Activated naive CD8-positive, alpha-beta T cell treated with anti-CD3 and anti-CD28 coated beads for 36 hours (primary cell): ENCODE measurements at regions not wholly inside any gene's neighbourhood (a gene's known extent, or its start where the extent isn't known, plus 50 kb on each side); places are given as distances from the start of the nearest gene placed in this dataset.

Source experiments
- DNase-seq: peaks from one replicate; pipeline ENCODE4 v3.0.0; 2021
- H3K27ac Mint-ChIP-seq: one replicate; pipeline ENCODE4 v1.8.0; 2022; ENCODE audit warnings: mild to moderate bottlenecking, moderate library complexity, mixed read lengths
- H3K27me3 Mint-ChIP-seq: one replicate; pipeline ENCODE4 v1.8.0; 2022; ENCODE audit warnings: mild to moderate bottlenecking, mixed read lengths
- H3K36me3 Mint-ChIP-seq: one replicate; pipeline ENCODE4 v1.8.0; 2021; ENCODE audit warnings: mild to moderate bottlenecking, mixed read lengths
- H3K4me1 Mint-ChIP-seq: one replicate; pipeline ENCODE4 v1.8.0; 2021; ENCODE audit warnings: mixed read lengths
- H3K4me3 Mint-ChIP-seq: one replicate; pipeline ENCODE4 v1.8.0; 2022; ENCODE audit warnings: mild to moderate bottlenecking, moderate library complexity, mixed read lengths
- H3K9me3 Mint-ChIP-seq: one replicate; pipeline ENCODE4 v1.8.0; 2022; ENCODE audit warnings: mixed read lengths

DNA sequence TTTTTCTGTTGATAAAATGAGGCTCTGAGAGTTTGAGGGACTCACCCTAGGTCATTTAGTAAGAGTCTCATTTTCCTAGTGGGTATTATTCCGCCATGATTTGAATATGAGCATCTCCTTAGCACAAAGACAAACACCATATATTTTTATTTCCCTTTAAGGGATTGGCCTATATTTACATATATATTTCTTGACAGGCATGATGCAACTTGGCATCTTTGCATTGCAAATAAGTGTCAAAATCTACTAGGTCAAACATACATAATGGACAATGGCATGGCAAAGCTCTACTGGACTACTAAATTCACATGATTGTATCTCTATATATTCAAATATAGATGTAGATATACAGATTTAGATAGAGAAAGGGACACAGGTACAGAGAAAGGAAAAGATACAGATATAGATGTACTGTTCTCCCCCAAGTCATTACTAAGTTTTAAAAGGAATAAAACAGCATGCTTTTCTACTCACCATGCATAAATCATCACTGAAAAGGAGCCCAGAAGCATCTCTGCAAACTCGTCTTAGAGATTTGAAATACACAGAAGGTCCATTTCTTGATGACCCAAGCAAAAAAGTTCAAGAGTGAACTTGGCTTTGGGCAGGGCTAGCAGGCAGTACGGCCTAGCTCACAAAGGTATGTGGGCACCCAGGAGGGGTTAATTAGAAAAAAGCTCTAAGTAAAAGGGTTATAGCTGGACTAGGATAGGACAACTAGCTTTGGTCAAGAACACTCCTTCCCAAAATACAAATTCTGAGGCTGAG lies 495.8 kb downstream of the NTRK3 start:
- Mint-ChIP-seq H3K9me3 (no peaks in the 10 kb centered on the region), H3K27me3 (peaks cover 4% of the 10 kb centered on the region), H3K4me3 (no peak overlapping the region), H3K27ac (no peak overlapping the region), H3K36me3 (no peaks in the 10 kb centered on the region), H3K4me1 (peaks cover 11% of the 10 kb centered on the region)
- DNase-seq: no peak

DNA sequence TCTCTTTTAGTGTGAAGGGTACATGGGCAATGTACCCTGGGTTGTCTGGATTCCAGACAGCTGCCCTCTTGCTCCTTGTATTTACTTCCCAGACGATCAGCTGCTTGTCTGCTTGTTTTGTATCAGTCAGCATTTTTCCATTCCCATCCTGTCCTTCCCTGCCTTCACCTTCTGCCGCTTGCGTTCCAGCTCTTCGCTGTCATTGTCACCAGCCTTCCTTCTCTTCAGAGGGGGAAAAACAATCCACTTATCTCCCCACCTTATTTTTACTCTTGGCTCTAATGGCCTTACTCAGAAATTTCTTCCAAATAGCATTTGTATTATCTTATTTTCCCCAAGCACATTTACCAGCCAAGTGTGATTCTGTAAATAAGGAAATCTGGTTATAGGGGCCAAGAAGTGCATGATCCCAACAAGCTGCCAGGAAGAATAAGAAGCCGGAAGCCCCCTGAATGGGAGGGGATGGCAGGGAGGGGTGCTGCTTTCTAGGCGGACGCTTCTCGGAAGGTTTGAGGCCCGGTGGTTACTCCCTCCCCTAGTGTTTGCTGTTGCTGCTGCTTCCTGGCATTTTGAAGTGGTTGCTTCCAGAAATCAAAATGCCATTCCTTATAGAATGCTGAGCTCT lies 497.6 kb downstream of the NTRK3 start:
- DNase-seq: no peak
- Mint-ChIP-seq H3K9me3 (no peaks in the 10 kb centered on the region), H3K27me3 (peaks cover 4% of the 10 kb centered on the region), H3K27ac (no peak overlapping the region), H3K4me3 (no peak overlapping the region), H3K4me1 (peaks cover 11% of the 10 kb centered on the region), H3K36me3 (no peaks in the 10 kb centered on the region)

DNA sequence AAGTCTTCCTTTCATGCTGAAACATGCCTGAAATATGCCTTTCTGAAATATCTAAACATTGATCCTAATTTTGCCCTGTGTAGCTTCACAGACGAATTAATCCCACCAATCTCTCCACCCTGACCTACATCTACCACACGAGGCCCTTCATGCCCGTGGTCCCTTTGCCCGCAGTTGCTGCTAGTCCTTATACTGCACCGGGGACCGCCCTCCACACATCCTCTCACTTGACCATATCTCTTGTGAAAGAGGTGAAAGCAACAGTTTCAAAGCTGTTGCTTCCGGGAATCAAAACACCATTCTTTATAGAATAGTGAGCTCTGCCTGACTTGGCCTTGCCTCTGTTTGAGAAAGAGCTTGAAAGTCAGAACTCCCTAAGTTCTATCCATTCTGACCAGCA lies 499.5 kb downstream of the NTRK3 start:
- Mint-ChIP-seq H3K4me1 (peaks cover 12% of the 10 kb centered on the region), H3K36me3 (no peaks in the 10 kb centered on the region), H3K27ac (no peak overlapping the region), H3K27me3 (peaks cover 4% of the 10 kb centered on the region), H3K9me3 (no peaks in the 10 kb centered on the region), H3K4me3 (no peak overlapping the region)
- DNase-seq: no peak

DNA sequence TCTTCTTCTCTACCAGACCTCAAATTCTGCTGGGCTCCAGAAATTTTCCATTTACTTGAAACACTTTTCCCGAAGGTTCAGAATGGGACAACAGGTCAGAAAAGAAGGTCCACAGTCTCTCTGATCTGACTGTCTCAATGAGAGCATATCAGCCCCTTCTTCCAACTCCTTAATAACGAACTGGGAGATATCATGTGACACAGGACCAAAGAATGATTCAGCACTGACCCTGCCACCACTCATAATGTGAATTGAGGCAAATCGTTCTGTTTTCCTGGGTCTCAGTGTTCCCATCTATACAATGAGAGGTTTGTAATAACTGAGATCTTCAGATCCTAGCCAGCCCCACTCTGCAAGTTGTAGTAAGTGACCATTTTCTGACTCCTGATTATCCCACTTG lies 500.5 kb downstream of the NTRK3 start:
- Mint-ChIP-seq H3K36me3 (no peaks in the 10 kb centered on the region), H3K27me3 (peaks cover 4% of the 10 kb centered on the region), H3K9me3 (no peaks in the 10 kb centered on the region), H3K4me3 (no peak overlapping the region), H3K27ac (no peak overlapping the region), H3K4me1 (peaks cover 3% of the 10 kb centered on the region)
- DNase-seq: no peak

DNA sequence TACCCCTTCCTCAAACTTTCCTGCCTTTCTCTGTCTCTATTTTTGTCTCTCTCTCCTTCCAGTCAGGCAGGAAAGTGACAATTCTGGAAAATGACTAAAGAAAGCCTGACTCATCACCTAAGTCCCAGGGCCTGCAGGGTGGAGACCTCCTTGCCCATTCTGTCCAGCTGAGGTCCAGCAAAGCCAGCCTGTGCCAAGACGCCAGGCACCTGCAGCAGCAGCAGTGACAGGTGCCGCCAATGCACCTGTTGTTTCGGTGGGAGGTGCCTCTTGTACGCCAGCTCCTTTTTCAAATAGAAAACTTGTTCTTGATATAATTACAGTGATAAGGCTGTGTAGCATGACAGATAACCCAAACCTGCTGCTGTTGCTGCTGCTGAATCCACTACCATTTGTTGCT lies 501.3 kb downstream of the NTRK3 start:
- peaks cover 4% of the 10 kb centered on the region for H3K27me3 Mint-ChIP-seq
- H3K4me1 Mint-ChIP-seq: peaks cover 3% of the 10 kb centered on the region
- H3K9me3 Mint-ChIP-seq: no peaks in the 10 kb centered on the region
- no peaks in the 10 kb centered on the region for H3K36me3 Mint-ChIP-seq
- H3K4me3 Mint-ChIP-seq: no peak overlapping the region
- no peak overlapping the region for H3K27ac Mint-ChIP-seq
- no peak for DNase-seq

DNA sequence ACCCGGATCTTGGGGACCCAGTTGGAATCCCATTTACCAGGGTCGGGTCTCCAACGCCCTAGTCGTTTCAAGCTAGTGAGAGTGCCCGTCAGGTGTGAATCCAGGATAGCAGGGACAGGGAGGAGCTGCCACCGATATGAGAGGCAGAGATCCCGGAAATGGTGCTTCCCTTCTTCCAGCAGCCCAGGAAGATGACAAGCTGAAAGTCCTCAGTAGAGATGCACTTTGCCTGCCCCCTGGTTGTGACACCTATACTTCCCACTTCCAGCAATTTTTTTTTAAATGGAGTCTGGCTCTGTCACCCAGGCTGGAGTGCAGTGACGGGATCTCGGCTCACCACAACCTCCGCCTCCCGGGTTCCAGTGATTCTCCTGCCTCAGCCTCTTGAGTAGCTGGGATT lies 503.0 kb downstream of the NTRK3 start:
- Mint-ChIP-seq H3K4me3 (no peak overlapping the region), H3K27ac (no peak overlapping the region), H3K36me3 (no peaks in the 10 kb centered on the region), H3K27me3 (peaks cover 4% of the 10 kb centered on the region), H3K4me1 (peaks cover 3% of the 10 kb centered on the region), H3K9me3 (no peaks in the 10 kb centered on the region)
- DNase-seq: no peak

DNA sequence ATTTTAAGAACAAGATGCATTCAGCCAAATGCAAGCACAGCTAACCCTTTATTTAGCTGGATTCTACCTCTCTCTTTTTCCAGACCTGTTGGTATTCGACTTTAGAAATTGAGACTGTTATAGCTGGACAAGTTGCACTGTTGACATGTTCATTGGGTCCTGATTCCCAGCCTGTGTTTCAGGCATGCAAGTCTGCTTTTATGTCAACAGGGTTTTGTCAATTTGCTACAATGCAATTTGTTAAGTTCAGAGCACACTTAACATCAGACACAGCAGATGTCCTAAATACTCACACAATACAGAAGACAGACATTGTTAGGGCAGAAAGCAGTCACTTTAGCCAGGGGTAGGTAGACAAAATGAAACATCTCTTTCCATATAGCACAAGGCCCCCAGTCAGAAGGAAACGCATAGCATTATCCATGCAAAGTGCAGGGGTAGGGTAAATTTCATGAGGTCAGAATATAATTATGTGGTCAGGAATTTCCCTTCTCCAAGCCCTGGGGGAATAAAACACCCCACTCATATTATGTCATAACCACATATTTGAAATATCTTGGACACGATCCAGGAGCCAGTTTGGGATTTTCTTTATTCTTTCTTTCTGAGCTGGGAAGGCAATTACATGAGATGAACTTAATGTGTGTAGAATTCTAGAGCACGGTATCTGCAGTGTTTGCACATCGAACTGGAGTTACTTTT lies 504.1 kb downstream of the NTRK3 start:
- no peak overlapping the region for H3K27ac Mint-ChIP-seq
- H3K36me3 Mint-ChIP-seq: no peaks in the 10 kb centered on the region
- DNase-seq: no peak
- H3K9me3 Mint-ChIP-seq: no peaks in the 10 kb centered on the region
- H3K4me1 Mint-ChIP-seq: peaks cover 3% of the 10 kb centered on the region
- no peak overlapping the region for H3K4me3 Mint-ChIP-seq
- H3K27me3 Mint-ChIP-seq: no peaks in the 10 kb centered on the region

DNA sequence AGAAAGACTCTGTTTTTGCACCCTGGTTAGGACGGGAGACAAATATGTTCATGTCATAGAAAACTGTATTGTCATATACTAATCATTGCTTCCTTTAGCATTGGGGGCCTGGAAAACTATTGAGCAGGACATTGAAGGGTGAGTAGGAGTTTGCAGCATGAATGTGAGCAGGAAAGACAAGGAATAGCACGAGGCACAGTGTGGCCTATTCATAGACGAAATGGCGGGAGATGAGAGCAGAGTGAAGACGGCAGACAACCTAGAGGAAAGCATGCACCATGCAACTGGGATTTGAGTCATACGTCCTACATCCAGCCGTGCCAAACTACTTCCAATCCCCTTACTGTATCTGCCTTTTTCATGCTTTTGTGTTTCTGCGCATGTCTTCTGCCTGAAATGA lies 508.1 kb downstream of the NTRK3 start:
- DNase-seq: no peak
- Mint-ChIP-seq H3K36me3 (no peaks in the 10 kb centered on the region), H3K27me3 (no peaks in the 10 kb centered on the region), H3K9me3 (no peaks in the 10 kb centered on the region), H3K4me1 (peaks cover 3% of the 10 kb centered on the region), H3K27ac (no peak overlapping the region), H3K4me3 (no peak overlapping the region)

DNA sequence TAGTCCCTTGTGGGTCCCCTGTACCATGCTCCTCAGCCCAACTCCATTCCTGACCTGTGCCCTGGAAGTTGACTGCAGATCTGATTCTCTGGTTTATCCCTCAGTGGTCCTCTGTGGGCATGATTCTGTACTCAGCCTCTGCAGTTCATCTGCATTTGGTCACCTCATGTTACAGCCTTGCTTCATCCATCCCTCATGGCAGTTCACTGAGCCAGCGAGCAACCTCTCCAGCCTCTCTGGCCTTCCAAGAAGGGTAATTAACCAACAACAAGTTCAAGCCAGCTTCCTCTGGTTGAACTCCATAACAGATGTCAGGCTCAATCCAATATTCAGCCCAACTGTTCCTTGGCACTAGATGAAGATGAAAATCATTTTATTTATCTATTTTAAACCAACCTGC lies 509.5 kb downstream of the NTRK3 start:
- no peak overlapping the region for H3K4me3 Mint-ChIP-seq
- DNase-seq: no peak
- no peaks in the 10 kb centered on the region for H3K9me3 Mint-ChIP-seq
- H3K27ac Mint-ChIP-seq: no peak overlapping the region
- no peaks in the 10 kb centered on the region for H3K4me1 Mint-ChIP-seq
- no peaks in the 10 kb centered on the region for H3K27me3 Mint-ChIP-seq
- no peaks in the 10 kb centered on the region for H3K36me3 Mint-ChIP-seq

DNA sequence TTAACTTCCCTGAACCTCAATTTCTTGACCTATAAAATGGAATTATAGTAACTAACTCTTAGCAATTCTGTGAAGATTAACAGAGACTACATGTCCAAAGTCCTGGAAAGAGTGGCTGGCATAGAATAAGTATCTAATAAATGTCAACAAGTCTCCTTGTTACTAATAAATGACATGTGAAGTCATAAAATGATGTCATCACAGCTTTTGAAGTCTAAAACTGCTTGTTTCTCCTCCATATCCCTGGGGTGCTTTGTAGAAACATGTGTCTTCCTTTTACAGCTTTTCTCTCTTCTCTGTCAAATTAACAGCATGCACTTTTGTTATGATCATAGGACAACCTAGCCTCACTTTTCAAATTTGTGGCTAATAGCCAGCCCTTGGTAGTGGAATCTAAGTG lies 510.2 kb downstream of the NTRK3 start:
- H3K9me3 Mint-ChIP-seq: no peaks in the 10 kb centered on the region
- no peak overlapping the region for H3K4me3 Mint-ChIP-seq
- H3K27ac Mint-ChIP-seq: no peak overlapping the region
- no peaks in the 10 kb centered on the region for H3K27me3 Mint-ChIP-seq
- no peaks in the 10 kb centered on the region for H3K36me3 Mint-ChIP-seq
- no peak for DNase-seq
- H3K4me1 Mint-ChIP-seq: no peaks in the 10 kb centered on the region

DNA sequence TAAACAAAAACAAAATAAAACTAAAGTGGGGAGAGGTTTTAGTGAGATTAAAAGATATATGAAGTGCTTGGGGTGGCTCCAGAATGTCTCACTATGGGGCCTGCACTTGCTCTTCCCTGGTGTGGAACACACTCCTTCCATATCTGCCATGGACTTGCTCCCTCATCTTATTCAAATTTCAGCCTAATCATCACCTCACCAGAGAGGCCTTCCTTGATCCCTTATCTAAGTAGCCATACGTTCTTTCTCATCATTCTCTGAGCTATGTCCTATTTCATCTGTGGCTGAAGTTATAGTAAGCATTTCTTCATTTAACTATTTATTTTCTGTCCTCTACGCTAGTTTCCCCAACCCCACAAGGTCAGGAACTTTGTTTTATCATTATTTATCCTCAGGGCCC lies 511.7 kb downstream of the NTRK3 start:
- no peaks in the 10 kb centered on the region for H3K27me3 Mint-ChIP-seq
- no peaks in the 10 kb centered on the region for H3K4me1 Mint-ChIP-seq
- no peaks in the 10 kb centered on the region for H3K9me3 Mint-ChIP-seq
- no peaks in the 10 kb centered on the region for H3K36me3 Mint-ChIP-seq
- no peak overlapping the region for H3K4me3 Mint-ChIP-seq
- no peak overlapping the region for H3K27ac Mint-ChIP-seq
- no peak for DNase-seq

DNA sequence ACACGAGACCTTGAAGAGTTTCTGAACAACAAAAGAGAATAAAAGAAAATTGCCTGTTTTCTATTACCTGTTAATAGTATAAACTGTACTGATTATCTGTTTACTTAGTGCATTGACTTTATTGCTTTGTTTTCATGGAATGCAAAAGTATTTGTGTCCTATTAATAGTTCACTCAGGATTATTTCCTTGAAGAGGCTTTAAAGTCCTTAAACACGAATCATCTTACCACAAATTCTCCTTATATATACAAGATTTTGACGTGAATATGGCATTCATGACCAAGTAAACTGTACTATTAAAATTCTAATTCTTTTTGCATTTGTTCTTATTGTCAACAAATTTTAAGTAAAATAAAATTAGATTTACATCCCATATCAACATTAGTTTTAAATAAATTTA lies 513.0 kb downstream of the NTRK3 start:
- H3K4me3 Mint-ChIP-seq: no peak overlapping the region
- no peaks in the 10 kb centered on the region for H3K36me3 Mint-ChIP-seq
- H3K27me3 Mint-ChIP-seq: no peaks in the 10 kb centered on the region
- H3K27ac Mint-ChIP-seq: no peak overlapping the region
- no peaks in the 10 kb centered on the region for H3K4me1 Mint-ChIP-seq
- no peaks in the 10 kb centered on the region for H3K9me3 Mint-ChIP-seq
- DNase-seq: no peak

DNA sequence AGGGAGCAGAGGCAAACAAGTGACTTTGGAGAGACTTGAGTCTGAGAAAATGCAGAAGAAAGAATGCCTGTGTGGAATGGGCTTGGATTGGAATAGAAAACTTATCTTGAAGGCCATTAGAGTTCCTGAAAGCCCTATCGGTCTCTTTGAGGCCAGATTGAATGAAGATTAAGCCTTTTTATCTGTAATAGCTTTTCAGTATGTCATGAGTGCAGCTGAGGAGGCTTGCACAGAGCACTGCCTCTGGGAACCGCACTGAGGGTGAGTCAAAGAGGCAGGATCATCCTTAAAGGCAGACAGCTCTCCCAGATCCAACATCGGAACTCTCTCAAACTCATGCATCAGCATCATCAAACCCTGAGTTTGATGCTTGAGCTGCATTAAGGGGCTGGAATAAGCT lies 515.2 kb downstream of the NTRK3 start:
- Mint-ChIP-seq H3K4me3 (no peak overlapping the region), H3K9me3 (no peaks in the 10 kb centered on the region), H3K36me3 (no peaks in the 10 kb centered on the region), H3K4me1 (peaks cover 6% of the 10 kb centered on the region), H3K27ac (no peak overlapping the region), H3K27me3 (no peaks in the 10 kb centered on the region)
- DNase-seq: no peak

DNA sequence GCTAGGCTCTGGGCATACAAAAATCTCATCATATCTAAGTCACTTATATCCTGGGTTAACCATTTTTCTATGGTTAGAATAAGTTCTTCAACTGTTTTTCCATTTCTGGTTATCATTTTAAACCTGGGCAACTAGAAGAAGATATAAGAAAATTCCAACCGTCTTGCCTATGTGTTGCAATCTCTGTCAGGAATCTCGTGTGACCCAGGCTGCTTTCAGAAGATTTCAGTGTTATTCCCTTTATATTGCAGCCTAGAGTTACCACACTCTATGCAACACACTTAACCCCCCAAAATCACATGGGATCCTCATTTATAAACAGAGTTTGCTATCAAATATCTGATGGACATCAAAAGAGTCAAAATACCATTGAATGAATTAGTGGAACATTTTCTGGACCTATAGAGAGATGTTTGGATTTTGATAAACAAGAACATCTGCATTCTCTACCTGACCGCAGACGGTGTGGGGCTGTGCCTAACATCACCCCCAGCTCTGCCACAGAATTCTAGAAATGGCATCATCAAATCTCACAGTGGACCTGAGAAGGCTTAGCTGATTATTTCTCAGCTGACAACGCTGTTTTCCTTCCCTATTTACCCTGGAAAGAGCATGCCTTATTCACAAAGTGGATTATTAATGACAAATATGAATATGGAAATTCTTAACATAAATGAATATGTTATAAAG lies 515.7 kb downstream of the NTRK3 start:
- Mint-ChIP-seq H3K27me3 (no peaks in the 10 kb centered on the region), H3K4me3 (no peak overlapping the region), H3K27ac (no peak overlapping the region), H3K4me1 (peaks cover 7% of the 10 kb centered on the region), H3K9me3 (no peaks in the 10 kb centered on the region), H3K36me3 (no peaks in the 10 kb centered on the region)
- DNase-seq: no peak

DNA sequence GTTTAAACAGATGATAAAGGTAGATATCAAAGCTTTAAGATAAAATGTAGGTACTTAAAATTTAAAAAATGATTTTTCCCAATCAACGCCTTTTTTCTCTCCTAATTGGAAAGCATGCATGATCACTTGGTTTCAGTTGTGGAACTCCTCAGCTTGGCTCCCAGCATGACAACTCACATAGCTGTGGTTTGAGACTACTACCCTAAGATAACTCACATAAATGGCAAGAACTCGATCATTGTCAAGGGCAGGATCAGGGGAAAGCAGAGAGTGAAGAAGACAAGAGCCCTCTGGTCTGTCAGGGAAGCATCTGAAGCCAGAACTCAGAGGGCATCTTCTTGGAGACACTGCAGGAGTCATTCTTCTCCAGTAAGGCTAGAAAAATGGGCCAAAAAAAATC lies 516.7 kb downstream of the NTRK3 start:
- Mint-ChIP-seq H3K9me3 (no peaks in the 10 kb centered on the region), H3K4me1 (peaks cover 9% of the 10 kb centered on the region), H3K4me3 (no peak overlapping the region), H3K36me3 (no peaks in the 10 kb centered on the region), H3K27me3 (no peaks in the 10 kb centered on the region), H3K27ac (no peak overlapping the region)
- DNase-seq: no peak
